ENCODE measurements at regions not wholly inside any gene's neighbourhood (a gene's known extent, or its start where the extent isn't known, plus 50 kb on each side); places are given as distances from the start of the nearest gene placed in this dataset.

DNA sequence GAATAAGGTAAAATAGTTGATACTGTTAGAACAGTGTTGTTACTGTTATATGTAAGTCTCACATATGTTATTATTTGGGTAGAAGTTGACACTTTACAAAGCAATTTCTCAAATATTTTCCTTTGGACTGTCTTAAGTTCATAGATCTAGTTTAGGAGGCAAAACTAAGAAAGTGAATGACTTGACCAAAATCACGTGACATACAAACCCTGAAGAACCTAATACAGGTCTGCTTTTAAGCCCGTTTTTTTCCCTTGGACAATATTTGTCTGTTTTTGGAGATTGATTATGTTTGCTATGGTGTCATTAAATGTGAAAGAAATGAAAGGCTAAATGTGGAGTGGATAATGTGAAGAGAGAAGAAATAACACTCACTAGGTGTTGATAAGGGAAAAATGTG, 644.9 kb upstream of the PITX2 start:
- POLR2A ChIA-PET: no interaction called here
- no peaks in the 10 kb centered on the region for H3K36me3 Mint-ChIP-seq (ENCODE audit: low read depth)
- H3K4me1 Mint-ChIP-seq: no peaks in the 10 kb centered on the region

DNA sequence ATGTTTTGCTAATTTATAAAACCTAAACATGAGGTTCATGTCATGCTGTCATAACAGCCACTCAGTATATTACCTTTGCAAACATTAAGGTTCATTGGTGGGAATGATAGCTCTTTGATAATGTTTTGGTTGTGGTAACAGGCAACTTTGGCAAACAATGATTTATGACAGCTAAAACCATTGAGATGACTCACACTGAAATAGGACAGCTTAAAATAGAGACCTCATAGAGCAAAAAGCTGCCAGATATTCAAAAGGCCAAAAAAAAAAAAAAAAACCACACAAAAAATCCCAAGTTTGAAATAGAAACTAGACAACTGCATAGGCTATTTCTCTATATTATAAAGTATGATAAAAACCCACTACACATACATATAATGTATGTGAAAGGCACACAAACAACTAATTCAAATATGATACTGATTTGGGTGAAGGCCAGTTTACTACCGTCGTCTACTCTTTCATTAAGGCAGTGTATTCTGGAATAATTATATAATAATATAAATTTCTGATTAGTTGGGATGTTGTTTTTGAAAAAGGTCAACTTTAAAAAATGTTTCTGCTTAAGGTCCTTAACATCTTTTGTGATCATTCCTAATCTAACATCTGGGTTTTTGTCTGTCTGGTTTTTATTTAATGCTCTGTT, 646.0 kb upstream of the PITX2 start:
- ATAC-seq (no peak), DNase-seq (no peak)
- Mint-ChIP-seq H3K4me3 (no peak overlapping the region), H3K27me3 (no peaks in the 10 kb centered on the region), H3K36me3 (ENCODE audit: low read depth) (no peaks in the 10 kb centered on the region), H3K4me1 (no peaks in the 10 kb centered on the region), H3K27ac (no peak overlapping the region), H3K9me3 (ENCODE audit: low read depth) (no peaks in the 10 kb centered on the region)
- ChIA-PET CTCF (no interaction called here), POLR2A (no interaction called here)
- intact Hi-C loops (cut with DNase I, micrococcal nuclease): no loop called here

More for the DNA sequence above, 644.9 kb upstream of the PITX2 start:
- CTCF ChIA-PET: interaction anchor here (0.6 kb wide), 1 partner anchor 1986 kb away, joined by 3 read pairs; no protein-coding TSS in a partner anchor
- no peak overlapping the region for H3K4me3 Mint-ChIP-seq
- H3K27me3 Mint-ChIP-seq: no peaks in the 10 kb centered on the region
- intact Hi-C loops (cut with DNase I, micrococcal nuclease): no loop called here
- no peak for ATAC-seq
- no peak for DNase-seq
- no peaks in the 10 kb centered on the region for H3K9me3 Mint-ChIP-seq (ENCODE audit: low read depth)
- H3K27ac Mint-ChIP-seq: no peak overlapping the region

DNA sequence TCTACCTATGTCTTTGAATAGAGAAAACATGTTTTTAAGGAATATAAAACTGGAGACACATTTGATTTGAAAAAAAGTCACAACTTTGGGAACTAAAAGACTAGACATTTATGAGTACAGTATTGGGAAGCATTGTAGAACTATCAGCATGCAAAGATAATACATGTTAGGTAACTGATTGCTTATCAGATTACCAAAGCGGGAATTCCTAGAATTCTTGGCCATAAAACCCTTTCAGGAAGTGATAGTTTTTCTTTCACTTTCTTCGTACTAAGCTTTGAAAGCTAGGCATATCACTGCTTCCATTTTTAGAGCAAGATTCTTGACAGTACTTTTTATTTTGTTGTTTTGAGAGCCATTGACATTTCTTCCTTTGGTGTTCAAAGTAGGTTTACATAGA, 646.6 kb upstream of the PITX2 start:
- H3K27me3 Mint-ChIP-seq: no peaks in the 10 kb centered on the region
- no peak overlapping the region for H3K27ac Mint-ChIP-seq
- H3K4me3 Mint-ChIP-seq: no peak overlapping the region
- no peaks in the 10 kb centered on the region for H3K36me3 Mint-ChIP-seq (ENCODE audit: low read depth)
- ChIA-PET CTCF (no interaction called here), POLR2A (no interaction called here)
- intact Hi-C loops (cut with DNase I, micrococcal nuclease): no loop called here
- ATAC-seq (no peak), DNase-seq (no peak)
- no peaks in the 10 kb centered on the region for H3K9me3 Mint-ChIP-seq (ENCODE audit: low read depth)
- H3K4me1 Mint-ChIP-seq: no peaks in the 10 kb centered on the region

DNA sequence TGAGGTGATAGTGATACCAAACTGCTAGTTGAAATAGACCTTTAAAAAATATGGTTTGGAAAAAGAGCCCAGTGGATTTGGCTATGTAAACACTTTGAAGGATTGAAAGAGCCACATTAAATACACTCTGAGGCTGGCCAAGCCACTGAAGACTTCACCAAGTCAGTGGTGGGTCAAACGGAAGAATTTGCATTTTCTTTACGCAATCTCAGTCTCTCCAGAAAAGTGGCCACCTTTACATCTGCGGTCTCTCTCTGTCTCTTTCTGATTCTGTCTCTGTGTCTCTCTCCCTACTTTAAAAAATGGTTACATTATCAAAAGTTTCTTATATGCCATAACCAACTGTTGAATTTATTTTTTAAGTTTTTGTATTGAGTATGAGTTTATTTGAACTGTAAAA, 651.2 kb upstream of the PITX2 start:
- no peaks in the 10 kb centered on the region for H3K36me3 Mint-ChIP-seq (ENCODE audit: low read depth)
- intact Hi-C loops (cut with DNase I, micrococcal nuclease): no loop called here
- CTCF ChIA-PET: interaction anchor here (0.6 to 1.1 kb wide), 2 partner anchors 9 to 248 kb away, joined by 3 read pairs; no protein-coding TSS in a partner anchor
- no peaks in the 10 kb centered on the region for H3K9me3 Mint-ChIP-seq (ENCODE audit: low read depth)
- no peak overlapping the region for H3K27ac Mint-ChIP-seq
- POLR2A ChIA-PET: no interaction called here
- ATAC-seq: no peak
- no peaks in the 10 kb centered on the region for H3K27me3 Mint-ChIP-seq
- no peaks in the 10 kb centered on the region for H3K4me1 Mint-ChIP-seq
- DNase-seq: no peak
- no peak overlapping the region for H3K4me3 Mint-ChIP-seq

DNA sequence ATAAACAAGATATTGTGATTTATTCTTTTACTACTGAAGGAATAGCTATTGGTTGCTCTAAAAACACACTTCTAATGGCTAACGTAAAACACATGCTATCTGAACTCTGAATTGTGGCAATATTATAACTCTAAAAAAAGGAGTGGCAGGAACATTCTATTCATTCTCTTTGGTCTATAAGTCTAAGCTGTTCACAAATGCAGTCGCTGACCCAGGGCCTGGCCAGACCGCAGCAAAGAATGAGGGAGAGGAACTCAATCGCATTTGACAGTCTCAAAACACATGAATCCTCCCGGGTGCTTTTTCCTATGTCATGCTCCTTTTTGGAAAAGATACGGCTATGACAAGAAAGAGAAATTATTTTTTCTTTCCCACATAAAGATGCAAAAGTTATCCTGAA, 651.6 kb upstream of the PITX2 start:
- H3K27ac Mint-ChIP-seq: no peak overlapping the region
- ATAC-seq: no peak
- CTCF ChIA-PET: interaction anchor here (0.6 to 1.1 kb wide), 2 partner anchors 9 to 249 kb away, joined by 3 read pairs; no protein-coding TSS in a partner anchor
- H3K36me3 Mint-ChIP-seq (ENCODE audit: low read depth): no peaks in the 10 kb centered on the region
- no peak for DNase-seq
- H3K9me3 Mint-ChIP-seq (ENCODE audit: low read depth): no peaks in the 10 kb centered on the region
- intact Hi-C loops (cut with DNase I, micrococcal nuclease): no loop called here
- POLR2A ChIA-PET: no interaction called here
- H3K27me3 Mint-ChIP-seq: no peaks in the 10 kb centered on the region
- H3K4me3 Mint-ChIP-seq: no peak overlapping the region
- no peaks in the 10 kb centered on the region for H3K4me1 Mint-ChIP-seq

DNA sequence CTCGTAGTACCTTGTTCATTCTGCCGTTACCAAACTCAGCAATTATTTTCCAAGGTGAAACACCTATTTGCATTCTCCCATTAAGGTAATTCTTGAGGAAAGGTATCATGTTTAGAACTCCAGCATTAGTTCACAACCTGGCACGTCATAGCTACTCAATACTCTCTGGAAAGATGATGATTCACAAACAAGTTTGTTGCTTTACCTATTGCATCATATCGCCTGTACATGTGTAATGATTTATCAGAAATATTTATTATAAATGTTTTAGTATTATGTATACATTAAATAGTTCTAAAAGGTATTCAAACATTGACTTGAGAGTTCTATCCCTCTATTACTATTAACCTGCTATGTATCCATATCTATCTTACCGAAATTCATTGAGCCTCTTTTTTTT, 658.3 kb upstream of the PITX2 start:
- no peak overlapping the region for H3K27ac Mint-ChIP-seq
- H3K27me3 Mint-ChIP-seq: peaks cover 4% of the 10 kb centered on the region
- DNase-seq (no peak), ATAC-seq (no peak)
- ChIA-PET CTCF (interaction anchor here (0.7 kb wide), 1 partner anchor 646 kb away, joined by 3 read pairs; no protein-coding TSS in a partner anchor), POLR2A (no interaction called here)
- H3K36me3 Mint-ChIP-seq (ENCODE audit: low read depth): no peaks in the 10 kb centered on the region
- intact Hi-C loops (cut with DNase I, micrococcal nuclease): no loop called here
- H3K9me3 Mint-ChIP-seq (ENCODE audit: low read depth): no peaks in the 10 kb centered on the region
- H3K4me3 Mint-ChIP-seq: no peak overlapping the region
- H3K4me1 Mint-ChIP-seq: no peaks in the 10 kb centered on the region

DNA sequence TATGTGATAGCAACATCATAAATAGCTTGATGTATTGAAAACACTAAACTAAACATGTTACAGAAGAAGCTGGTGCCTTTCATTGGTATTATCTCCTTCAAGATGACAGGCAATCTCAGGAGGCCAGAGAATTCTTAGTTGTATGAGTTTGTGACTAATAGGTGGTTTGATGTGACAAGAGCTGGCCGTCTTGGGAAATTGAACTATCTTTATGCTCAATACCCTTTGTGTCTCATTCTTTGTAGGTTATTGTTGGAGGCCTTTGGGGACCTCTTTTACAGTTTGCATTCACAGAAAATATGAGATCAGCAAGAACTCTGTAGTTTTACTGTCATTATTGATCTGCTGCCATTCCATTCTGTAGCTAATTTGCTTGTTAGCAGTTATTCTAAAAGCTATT, 659.2 kb upstream of the PITX2 start:
- CTCF ChIA-PET: interaction anchor here (1.4 kb wide), 1 partner anchor 39 kb away, joined by 3 read pairs; no protein-coding TSS in a partner anchor

DNA sequence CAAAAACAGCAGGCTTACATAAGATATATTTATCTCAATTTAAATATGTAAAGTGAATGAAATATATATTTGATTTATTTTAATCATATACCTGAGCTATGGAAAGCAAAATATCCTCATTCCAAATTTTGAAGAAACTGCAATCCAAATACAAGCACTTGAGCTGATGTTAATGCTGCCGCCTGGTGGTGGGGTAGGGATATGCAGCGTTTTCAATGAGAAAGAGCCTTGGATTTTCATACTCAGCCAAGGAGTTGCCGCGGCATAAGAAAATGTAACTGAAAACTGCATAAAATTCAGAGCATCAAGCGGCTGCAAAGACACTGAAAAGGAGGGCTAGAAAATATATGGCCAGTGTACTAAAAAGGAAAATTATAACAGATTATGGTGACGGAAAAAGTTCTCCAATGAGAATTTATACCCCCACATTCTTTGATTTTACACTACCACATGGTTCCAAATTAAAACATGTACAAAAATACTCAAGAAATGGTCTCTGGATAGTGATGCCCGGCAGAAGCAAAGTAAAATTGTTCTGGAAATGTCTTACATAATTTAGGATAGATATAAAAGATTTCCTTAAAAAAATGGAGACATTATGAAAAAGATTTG, 660.3 kb upstream of the PITX2 start:
- Mint-ChIP-seq H3K4me3 (no peak overlapping the region), H3K27ac (no peak overlapping the region), H3K27me3 (peaks cover 4% of the 10 kb centered on the region), H3K36me3 (ENCODE audit: low read depth) (no peaks in the 10 kb centered on the region), H3K4me1 (no peaks in the 10 kb centered on the region), H3K9me3 (ENCODE audit: low read depth) (no peaks in the 10 kb centered on the region)
- ATAC-seq (no peak), DNase-seq (peak; percentile 71)
- POLR2A ChIA-PET: no interaction called here
- CTCF ChIA-PET: interaction anchor here (0.6 to 1.4 kb wide), 6 partner anchors 9 to 654 kb away, joined by 3 to 4 read pairs (median 3); no protein-coding TSS in a partner anchor
- intact Hi-C loops (cut with DNase I, micrococcal nuclease): loop anchor here (1.0 to 2.0 kb wide), 2 partner anchors 650 to 651 kb away; no protein-coding TSS in a partner anchor

More for the DNA sequence above, 659.2 kb upstream of the PITX2 start:
- H3K4me1 Mint-ChIP-seq: no peaks in the 10 kb centered on the region
- no peak for DNase-seq
- intact Hi-C loops (cut with DNase I, micrococcal nuclease): loop anchor here in 1 of 2 experiments (2.0 kb wide), 1 partner anchor 649 kb away; no protein-coding TSS in a partner anchor
- POLR2A ChIA-PET: no interaction called here
- no peak overlapping the region for H3K4me3 Mint-ChIP-seq
- H3K9me3 Mint-ChIP-seq (ENCODE audit: low read depth): no peaks in the 10 kb centered on the region
- H3K27ac Mint-ChIP-seq: no peak overlapping the region
- ATAC-seq: no peak
- H3K36me3 Mint-ChIP-seq (ENCODE audit: low read depth): no peaks in the 10 kb centered on the region
- peaks cover 4% of the 10 kb centered on the region for H3K27me3 Mint-ChIP-seq

DNA sequence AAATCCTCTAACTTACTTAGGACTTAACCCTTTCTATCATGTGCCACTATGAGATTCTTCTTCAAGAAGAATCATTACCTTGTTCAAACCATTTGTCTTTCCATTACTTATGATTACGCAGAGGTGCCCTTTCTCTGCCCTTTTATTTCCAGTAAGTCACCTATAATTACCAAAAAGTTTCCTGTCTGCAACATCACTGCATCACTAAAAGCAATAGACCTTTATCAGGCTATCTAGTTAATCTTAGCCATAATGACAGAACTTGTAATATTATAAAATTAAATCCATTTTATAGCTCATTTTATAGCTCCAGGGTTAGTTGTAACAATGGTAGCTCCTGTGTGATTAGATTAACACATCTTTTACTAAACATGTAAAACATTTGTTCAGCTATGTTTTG, 673.6 kb upstream of the PITX2 start:
- H3K4me3 Mint-ChIP-seq: no peak overlapping the region
- H3K4me1 Mint-ChIP-seq: no peaks in the 10 kb centered on the region
- no peaks in the 10 kb centered on the region for H3K36me3 Mint-ChIP-seq (ENCODE audit: low read depth)
- H3K9me3 Mint-ChIP-seq (ENCODE audit: low read depth): peaks cover 1% of the 10 kb centered on the region
- POLR2A ChIA-PET: no interaction called here
- no peak for DNase-seq
- ATAC-seq: no peak
- H3K27ac Mint-ChIP-seq: no peak overlapping the region
- intact Hi-C loops (cut with DNase I, micrococcal nuclease): no loop called here
- CTCF ChIA-PET: no interaction called here
- no peaks in the 10 kb centered on the region for H3K27me3 Mint-ChIP-seq

DNA sequence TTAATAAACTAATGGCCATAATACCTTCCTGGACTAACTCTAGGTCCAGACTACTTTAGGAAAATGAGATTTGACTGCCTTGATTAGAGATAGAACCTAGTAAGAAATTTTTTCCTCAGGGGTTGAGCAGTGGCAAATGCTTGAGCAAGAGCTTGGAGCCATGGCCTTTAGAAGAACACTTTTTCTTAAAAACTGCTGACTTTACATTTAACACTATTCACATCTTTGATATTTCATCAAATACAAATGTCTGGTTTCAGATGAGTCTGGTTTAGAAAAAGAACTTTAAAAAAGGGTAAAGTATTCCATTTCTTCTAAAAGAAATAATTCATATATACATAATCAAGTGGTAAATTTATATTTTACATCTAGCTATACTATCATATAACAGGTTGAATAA, 680.9 kb upstream of the PITX2 start:
- no peaks in the 10 kb centered on the region for H3K4me1 Mint-ChIP-seq
- H3K27ac Mint-ChIP-seq: no peak overlapping the region
- no peak overlapping the region for H3K4me3 Mint-ChIP-seq

DNA sequence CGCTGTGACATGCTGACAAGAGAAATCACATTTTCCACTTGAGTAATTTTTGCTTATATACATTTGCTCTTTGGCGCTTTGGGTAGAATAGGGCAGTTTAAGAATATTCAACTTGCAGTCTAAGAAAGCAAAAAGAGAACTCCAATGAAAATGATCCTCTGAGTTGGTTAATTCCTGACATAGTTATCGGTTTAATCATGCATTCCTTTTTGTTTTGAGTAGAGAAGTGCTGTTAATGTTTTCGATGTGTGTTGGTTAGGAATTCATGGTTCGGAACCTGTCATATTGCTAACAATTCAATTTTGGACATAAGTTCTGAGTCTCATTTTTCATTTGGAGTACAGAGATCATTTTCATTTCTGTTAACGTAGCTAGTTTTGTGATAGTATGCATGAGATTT, 700.6 kb upstream of the PITX2 start:
- Mint-ChIP-seq H3K36me3 (ENCODE audit: low read depth) (no peaks in the 10 kb centered on the region), H3K4me3 (no peak overlapping the region), H3K4me1 (no peaks in the 10 kb centered on the region), H3K27ac (no peak overlapping the region), H3K9me3 (ENCODE audit: low read depth) (no peaks in the 10 kb centered on the region), H3K27me3 (no peaks in the 10 kb centered on the region)
- DNase-seq (no peak), ATAC-seq (no peak)
- POLR2A ChIA-PET: no interaction called here
- intact Hi-C loops (cut with DNase I, micrococcal nuclease): no loop called here
- CTCF ChIA-PET: interaction anchor here (1.4 kb wide), 1 partner anchor 14 kb away, joined by 4 read pairs; no protein-coding TSS in a partner anchor

More for the DNA sequence above, 680.9 kb upstream of the PITX2 start:
- ATAC-seq (no peak), DNase-seq (no peak)
- Mint-ChIP-seq H3K27me3 (no peaks in the 10 kb centered on the region), H3K36me3 (ENCODE audit: low read depth) (no peaks in the 10 kb centered on the region), H3K9me3 (ENCODE audit: low read depth) (peaks cover 3% of the 10 kb centered on the region)
- ChIA-PET POLR2A (no interaction called here), CTCF (no interaction called here)
- intact Hi-C loops (cut with DNase I, micrococcal nuclease): no loop called here

DNA sequence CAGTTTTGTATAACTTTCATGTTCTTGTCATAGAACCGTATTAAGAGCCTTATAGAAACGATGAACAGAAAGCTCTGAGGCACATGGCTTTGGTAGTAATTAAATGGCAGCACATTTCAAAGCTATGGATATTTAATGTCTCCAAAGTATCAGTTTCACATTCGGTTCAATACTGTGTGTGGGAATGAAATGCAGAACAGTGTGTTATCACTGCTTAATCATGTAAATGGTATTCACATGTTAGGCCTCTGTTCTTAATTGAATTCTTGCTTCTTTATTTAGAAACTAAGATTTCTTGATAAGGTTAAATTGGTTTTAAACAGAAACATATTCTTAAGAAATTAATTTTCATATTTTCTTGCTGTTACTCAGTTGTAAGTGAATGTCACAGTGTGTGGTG, 701.0 kb upstream of the PITX2 start:
- intact Hi-C loops (cut with DNase I, micrococcal nuclease): no loop called here
- H3K4me3 Mint-ChIP-seq: no peak overlapping the region
- ChIA-PET POLR2A (no interaction called here), CTCF (interaction anchor here (1.4 kb wide), 1 partner anchor 14 kb away, joined by 4 read pairs; no protein-coding TSS in a partner anchor)
- ATAC-seq: no peak
- H3K9me3 Mint-ChIP-seq (ENCODE audit: low read depth): no peaks in the 10 kb centered on the region
- no peaks in the 10 kb centered on the region for H3K4me1 Mint-ChIP-seq
- H3K36me3 Mint-ChIP-seq (ENCODE audit: low read depth): no peaks in the 10 kb centered on the region
- DNase-seq: no peak
- H3K27ac Mint-ChIP-seq: no peak overlapping the region
- no peaks in the 10 kb centered on the region for H3K27me3 Mint-ChIP-seq
